HEK293T (cell line): ENCODE measurements at regions not wholly inside any gene's neighbourhood (a gene's known extent, or its start where the extent isn't known, plus 50 kb on each side); places are given as distances from the start of the nearest gene placed in this dataset.
"Not testable (repeated sequence)": the region's sequence is repeated elsewhere in the genome, so short reads cannot be mapped to it uniquely, and the experiment has no call there.

Experiments
- CTBP1 ChIP-seq: fragments of 450-650 bp; IDR thresholded peaks from 2 replicates; pipeline ENCODE4 v1.6.1; 2016; ENCODE audit warnings: borderline replicate concordance
- ELF4 ChIP-seq: fragments of 450-650 bp; IDR thresholded peaks from 2 replicates; pipeline ENCODE4 v1.6.1; 2017; ENCODE audit warnings: antibody characterized with exemption
- FOXM1 ChIP-seq: fragments of 450-650 bp; IDR thresholded peaks from 2 replicates; pipeline ENCODE4 v1.6.1; 2017; ENCODE audit warnings: mild to moderate bottlenecking, borderline replicate concordance
- HDGF ChIP-seq: fragments of 450-650 bp; IDR thresholded peaks from 2 replicates; pipeline ENCODE4 v1.6.1; 2017; ENCODE audit warnings: antibody characterized with exemption, borderline replicate concordance
- NFRKB ChIP-seq: fragments of 450-650 bp; IDR thresholded peaks from 2 replicates; pipeline ENCODE4 v1.6.1; 2016; ENCODE audit warnings: mild to moderate bottlenecking, moderate library complexity
- SP1 ChIP-seq: fragments of 450-650 bp; IDR thresholded peaks from 2 replicates; pipeline ENCODE4 v1.6.1; 2017
- TARDBP ChIP-seq: fragments of 450-650 bp; IDR thresholded peaks from 2 replicates; pipeline ENCODE4 v1.6.1; 2016

- TF ChIP-seq SP1, ELF4, FOXM1, CTBP1, NFRKB, HDGF, TARDBP: not testable (repeated sequence)
Observed at GRCh38 chr7:131058561-131059288, 269.0 kb upstream of the MKLN1 start.
